GM23338 (cell line): ENCODE measurements at regions not wholly inside any gene's neighbourhood (a gene's known extent, or its start where the extent isn't known, plus 50 kb on each side); places are given as distances from the start of the nearest gene placed in this dataset.

Experiments
- CTCF ChIP-seq, 2 experiments: fragments of 200-600 bp in 1 of 2; sonication (generic) in 1 of 2; conservative IDR thresholded peaks; 2 replicates each; pipeline versions ENCODE4 v1.5.1 to v1.6.1; 2016 to 2017; ENCODE audit warnings: antibody characterized with exemption in 2 of 2, low read depth in 2 of 2, mild to moderate bottlenecking in 2 of 2, moderate library complexity in 1 of 2
- EZH2 ChIP-seq: fragments of 200-600 bp; sonication (generic); IDR thresholded peaks from one replicate; pipeline ENCODE4 v1.8.0; 2017; ENCODE audit warnings: antibody characterized with exemption, mild to moderate bottlenecking, low read depth; ENCODE audit not compliant: unreplicated experiment
- REST ChIP-seq: IDR thresholded peaks from one replicate; pipeline ENCODE4 v1.6.1; 2018; ENCODE audit warnings: antibody characterized with exemption; ENCODE audit not compliant: unreplicated experiment
- STAT1 ChIP-seq: IDR thresholded peaks from one replicate; pipeline ENCODE4 v1.6.1; 2016; ENCODE audit warnings: antibody characterized with exemption; ENCODE audit not compliant: unreplicated experiment

- TF ChIP-seq REST: no peak
- TF ChIP-seq STAT1: no peak
- TF ChIP-seq CTCF (conservative IDR thresholded peaks at IDR 0.05; ENCODE audit: low read depth in 2 of 2): no peak
- TF ChIP-seq EZH2: no peak
Measured at GRCh38 chrX:66489339-66489738, 149.5 kb downstream of the EDA2R start (continued).
